Mucosa of rectum (tissue), 2 donors: ENCODE measurements at regions not wholly inside any gene's neighbourhood (a gene's known extent, or its start where the extent isn't known, plus 50 kb on each side); places are given as distances from the start of the nearest gene placed in this dataset.

Experiments used
- H3K27ac ChIP-seq, 2 donors: one replicate each; pipeline ENCODE4 v1.7.0; 2013; ENCODE audit warnings: inconsistent platforms in 2 of 2, low read depth in 2 of 2, low read length in 2 of 2
- H3K27me3 ChIP-seq, 2 donors: one replicate each; pipeline ENCODE4 v1.7.0; 2013; ENCODE audit warnings: low read length in 2 of 2; ENCODE audit not compliant: control insufficient read depth in 2 of 2, insufficient read depth in 2 of 2
- H3K36me3 ChIP-seq, 2 donors: one replicate each; pipeline ENCODE4 v1.7.0; 2013; ENCODE audit warnings: low read length in 2 of 2; ENCODE audit not compliant: control insufficient read depth in 2 of 2, insufficient read depth in 2 of 2
- H3K4me1 ChIP-seq, 2 donors: one replicate each; pipeline ENCODE4 v1.7.0; 2013; ENCODE audit warnings: low read length in 2 of 2, mild to moderate bottlenecking in 1 of 2; ENCODE audit not compliant: control insufficient read depth in 2 of 2, insufficient read depth in 2 of 2
- H3K4me3 ChIP-seq, 2 donors: one replicate each; pipeline ENCODE4 v1.7.0; 2013; ENCODE audit warnings: low read length in 2 of 2
- H3K9ac ChIP-seq, 2 donors: one replicate each; pipeline ENCODE4 v1.7.0; 2013; ENCODE audit warnings: low read length in 2 of 2, low read depth in 1 of 2, mild to moderate bottlenecking in 1 of 2
- H3K9me3 ChIP-seq, 2 donors: one replicate each; pipeline ENCODE4 v1.7.0; 2013; ENCODE audit warnings: low read length in 2 of 2; ENCODE audit not compliant: control insufficient read depth in 2 of 2
- donor health status: healthy.
- donor health status: Normal muscosa, but diverticular disease.

- Histone ChIP-seq H3K9ac (no peak overlapping the region), H3K9me3 (peaks cover 0 to 6% of the 10 kb centered on the region in 2 donors), H3K36me3 (no peaks in the 10 kb centered on the region), H3K27ac (peak overlapping the region; percentile 52 to 59), H3K4me3 (peak overlapping the region in 1 of 2 donors; percentile 55), H3K4me1 (peaks cover 0 to 5% of the 10 kb centered on the region in 2 donors), H3K27me3 (no peaks in the 10 kb centered on the region)
These were observed 157.4 kb downstream of the HS3ST1 start for GRCh38 chr4:11271263-11271662.

DNA sequence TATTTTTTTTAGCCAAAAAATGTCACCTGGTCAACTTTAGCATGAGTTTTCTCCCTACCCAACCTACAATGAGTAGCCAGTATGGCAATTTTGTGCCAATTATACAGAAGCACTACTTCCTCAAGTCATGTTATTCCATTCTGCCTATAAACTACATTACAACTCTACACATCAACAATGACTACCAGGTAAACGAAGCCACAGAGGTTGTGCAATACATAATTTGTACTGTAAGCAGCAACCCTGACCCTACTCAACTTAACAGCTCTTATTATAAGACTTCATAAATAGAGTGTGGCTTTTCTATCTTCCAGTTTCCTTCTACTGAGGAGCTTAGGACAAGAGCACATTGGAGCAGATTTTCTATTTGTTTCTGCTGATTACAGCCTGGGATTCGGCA lies 160.5 kb downstream of the HS3ST1 start:
- Histone ChIP-seq H3K36me3 (no peaks in the 10 kb centered on the region), H3K4me1 (peaks cover 0 to 5% of the 10 kb centered on the region in 2 donors), H3K27me3 (no peaks in the 10 kb centered on the region), H3K27ac (no peak overlapping the region), H3K9me3 (peaks cover 0 to 6% of the 10 kb centered on the region in 2 donors), H3K4me3 (no peak overlapping the region), H3K9ac (no peak overlapping the region)

- H3K4me3 ChIP-seq = no peak overlapping the region
- H3K27ac ChIP-seq = no peak overlapping the region
- H3K36me3 ChIP-seq = no peaks in the 10 kb centered on the region
- no peak overlapping the region for H3K9ac ChIP-seq
- H3K27me3 ChIP-seq = no peaks in the 10 kb centered on the region
- no peaks in the 10 kb centered on the region for H3K4me1 ChIP-seq
- peaks cover 0 to 6% of the 10 kb centered on the region in 2 donors for H3K9me3 ChIP-seq
These were observed 163.9 kb downstream of the HS3ST1 start for GRCh38 chr4:11264841-11265240.

DNA sequence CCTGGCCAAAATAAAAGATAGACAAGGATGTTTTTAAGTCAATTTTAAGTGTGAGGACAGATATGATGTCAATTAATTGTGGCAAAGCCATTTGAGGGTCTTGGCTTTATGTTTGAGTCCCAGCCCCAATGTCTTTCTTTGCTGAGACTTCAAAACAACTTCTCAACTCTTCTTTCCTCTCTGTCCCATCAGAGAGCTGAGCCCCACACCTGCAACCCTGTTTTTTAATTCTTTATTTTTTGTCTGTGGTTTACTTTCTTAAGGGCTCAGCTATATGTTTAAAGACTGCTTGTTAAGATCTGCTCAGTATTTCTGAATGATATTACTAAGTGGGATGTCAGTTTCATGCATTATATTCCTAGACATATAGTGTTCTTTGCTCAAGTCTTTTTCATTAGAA lies 164.3 kb downstream of the HS3ST1 start:
- no peak overlapping the region for H3K27ac ChIP-seq
- peaks cover 0 to 6% of the 10 kb centered on the region in 2 donors for H3K9me3 ChIP-seq
- H3K4me3 ChIP-seq = no peak overlapping the region
- no peaks in the 10 kb centered on the region for H3K4me1 ChIP-seq
- no peak overlapping the region for H3K9ac ChIP-seq
- no peaks in the 10 kb centered on the region for H3K27me3 ChIP-seq
- no peaks in the 10 kb centered on the region for H3K36me3 ChIP-seq

GRCh38 chr4:11263208-11263607 lies 165.5 kb downstream of the HS3ST1 start:
- Histone ChIP-seq H3K9me3 (peaks cover 0 to 4% of the 10 kb centered on the region in 2 donors), H3K4me3 (no peak overlapping the region), H3K36me3 (no peaks in the 10 kb centered on the region), H3K4me1 (no peaks in the 10 kb centered on the region), H3K27ac (no peak overlapping the region), H3K27me3 (no peaks in the 10 kb centered on the region), H3K9ac (no peak overlapping the region)

DNA sequence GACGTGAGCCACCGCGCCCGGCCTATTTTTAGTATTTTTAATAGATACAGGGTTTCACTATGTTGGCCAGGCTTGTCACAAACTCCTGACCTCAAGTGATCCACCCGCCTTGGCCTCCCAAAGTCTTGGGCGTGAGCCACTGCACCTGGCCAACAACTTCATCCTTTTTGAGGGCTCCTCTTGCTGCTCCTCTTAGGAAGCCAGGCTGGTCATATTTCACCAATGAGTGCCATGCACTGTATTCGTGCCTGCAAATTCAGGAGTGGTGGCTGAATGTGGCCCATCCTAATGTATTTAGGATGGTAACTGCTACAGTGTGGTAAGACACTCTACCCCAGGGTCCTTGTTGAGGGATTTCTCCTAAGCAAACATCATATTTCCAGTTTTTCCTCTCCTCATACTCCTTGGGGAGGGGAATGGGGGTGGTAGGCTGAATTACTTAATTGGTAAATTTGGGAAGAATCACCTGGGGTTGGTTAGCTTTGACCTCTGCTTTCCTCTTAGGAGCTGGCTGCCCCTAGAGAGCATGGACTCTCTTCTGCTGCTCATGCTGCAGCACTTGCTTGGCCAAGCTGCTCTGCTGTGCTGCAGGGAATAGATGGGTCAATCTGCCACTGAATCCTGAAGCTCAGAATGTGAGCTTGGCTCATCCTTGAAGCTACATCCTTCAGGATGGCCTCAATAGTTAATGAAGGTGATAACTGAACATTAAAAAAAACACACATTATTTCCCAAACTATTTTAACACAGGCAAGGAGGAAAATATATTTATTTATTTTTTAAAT lies 167.4 kb downstream of the HS3ST1 start:
- Histone ChIP-seq H3K36me3 (no peaks in the 10 kb centered on the region), H3K4me3 (no peak overlapping the region), H3K9me3 (no peaks in the 10 kb centered on the region), H3K9ac (no peak overlapping the region), H3K27me3 (no peaks in the 10 kb centered on the region), H3K4me1 (no peaks in the 10 kb centered on the region), H3K27ac (no peak overlapping the region)

GRCh38 chr4:11259837-11260236 lies 168.9 kb downstream of the HS3ST1 start:
- H3K36me3 ChIP-seq = no peaks in the 10 kb centered on the region
- no peaks in the 10 kb centered on the region for H3K4me1 ChIP-seq
- H3K27ac ChIP-seq = no peak overlapping the region
- H3K27me3 ChIP-seq = no peaks in the 10 kb centered on the region
- no peak overlapping the region for H3K9ac ChIP-seq
- H3K4me3 ChIP-seq = no peak overlapping the region
- H3K9me3 ChIP-seq = no peaks in the 10 kb centered on the region

DNA sequence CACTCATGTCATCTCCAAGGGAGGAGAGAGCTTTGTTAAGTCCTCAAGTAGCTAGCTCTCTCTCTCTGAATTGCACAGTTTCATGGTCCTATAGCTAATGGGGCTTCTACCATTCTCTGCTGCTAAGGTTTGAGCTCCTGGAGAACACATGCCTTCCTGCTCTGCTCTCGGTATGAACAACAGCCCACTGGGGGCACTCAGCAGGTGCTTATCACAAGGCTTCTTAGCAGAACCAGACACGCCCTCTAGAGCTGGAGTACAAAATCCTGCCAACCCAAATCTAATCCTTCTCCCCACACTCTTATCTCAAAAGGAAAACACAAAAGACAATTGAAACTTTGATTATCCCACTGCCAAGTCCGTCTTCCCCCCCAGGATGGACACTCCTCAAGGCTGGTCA lies 176.5 kb downstream of the HS3ST1 start:
- no peak overlapping the region for H3K27ac ChIP-seq
- no peaks in the 10 kb centered on the region for H3K9me3 ChIP-seq
- H3K9ac ChIP-seq = no peak overlapping the region
- H3K27me3 ChIP-seq = no peaks in the 10 kb centered on the region
- H3K36me3 ChIP-seq = no peaks in the 10 kb centered on the region
- H3K4me3 ChIP-seq = no peak overlapping the region
- H3K4me1 ChIP-seq = no peaks in the 10 kb centered on the region

GRCh38 chr4:11250510-11250909 lies 178.2 kb downstream of the HS3ST1 start:
- no peak overlapping the region for H3K9ac ChIP-seq
- H3K9me3 ChIP-seq = no peaks in the 10 kb centered on the region
- H3K4me3 ChIP-seq = no peak overlapping the region
- no peaks in the 10 kb centered on the region for H3K27me3 ChIP-seq
- no peak overlapping the region for H3K27ac ChIP-seq
- H3K4me1 ChIP-seq = no peaks in the 10 kb centered on the region
- no peaks in the 10 kb centered on the region for H3K36me3 ChIP-seq

DNA sequence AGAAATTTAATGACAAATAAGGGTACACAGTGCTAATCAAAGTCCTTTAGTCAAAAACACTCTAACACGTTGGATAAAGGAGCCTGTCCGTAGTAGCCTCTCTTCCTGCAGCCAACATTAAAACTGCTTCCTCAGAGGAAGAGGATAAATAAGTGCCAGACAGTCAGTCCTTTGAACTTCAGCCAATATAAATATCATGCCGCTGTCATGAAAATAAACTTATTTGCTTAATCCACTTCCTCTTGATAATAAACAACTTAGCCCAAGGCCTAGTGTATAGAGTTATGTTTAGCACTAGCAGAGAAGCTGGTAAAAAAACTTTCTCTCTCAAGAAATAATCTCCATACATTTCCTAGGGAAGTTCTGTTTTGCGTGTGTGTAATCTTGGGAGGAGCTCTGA lies 196.7 kb downstream of the HS3ST1 start:
- Histone ChIP-seq H3K9ac (no peak overlapping the region), H3K4me1 (peaks cover 0 to 2% of the 10 kb centered on the region in 2 donors), H3K27me3 (no peaks in the 10 kb centered on the region), H3K27ac (no peak overlapping the region), H3K4me3 (no peak overlapping the region), H3K9me3 (no peaks in the 10 kb centered on the region), H3K36me3 (no peaks in the 10 kb centered on the region)
